Activated CD8-positive, alpha-beta T cell treated with anti-CD3 and anti-CD28 coated beads for 36 hours (primary cell): ENCODE measurements at regions not wholly inside any gene's neighbourhood (a gene's known extent, or its start where the extent isn't known, plus 50 kb on each side); places are given as distances from the start of the nearest gene placed in this dataset.

ENCODE experiments used
- ATAC-seq: fragments of 200-7000 bp; cut with Tn5 transposase; one replicate; pipeline ENCODE4 v1.10.0; 2021; ENCODE audit warnings: mild to moderate bottlenecking, moderate library complexity
- CTCF ChIA-PET: fragments of 350-600 bp; sonication (Branson Sonifier 250); formaldehyde crosslinking; loops from one replicate; lab custom pipeline; 2021; ENCODE audit warnings: antibody characterized with exemption; lab: Charles Lee
- POLR2A ChIA-PET: fragments of 350-600 bp; sonication (Branson Sonifier 250); formaldehyde crosslinking; loops from one replicate; lab custom pipeline; 2021; ENCODE audit warnings: antibody characterized with exemption; lab: Charles Lee
- DNase-seq: peaks from one replicate; pipeline ENCODE4 v3.0.0-alpha.2; 2020
- H3K27ac Mint-ChIP-seq: one replicate; pipeline ENCODE4 v1.8.0; 2021; ENCODE audit warnings: mild to moderate bottlenecking, mixed read lengths
- H3K27me3 Mint-ChIP-seq: one replicate; pipeline ENCODE4 v1.8.0; 2021; ENCODE audit warnings: mixed read lengths
- H3K36me3 Mint-ChIP-seq: one replicate; pipeline ENCODE4 v1.8.0; 2021; ENCODE audit warnings: low read depth, mixed read lengths
- H3K4me1 Mint-ChIP-seq: one replicate; pipeline ENCODE4 v1.8.0; 2021; ENCODE audit warnings: low read depth, mixed read lengths
- H3K4me3 Mint-ChIP-seq: one replicate; pipeline ENCODE4 v1.8.0; 2021; ENCODE audit warnings: mild to moderate bottlenecking, moderate library complexity, mixed read lengths
- H3K9me3 Mint-ChIP-seq: one replicate; pipeline ENCODE4 v1.8.0; 2021; ENCODE audit warnings: mixed read lengths
- CTCF ChIP-seq: fragments of 200-600 bp; IDR thresholded peaks from one replicate; pipeline ENCODE4 v1.8.0; 2022; ENCODE audit warnings: antibody characterized with exemption, mild to moderate bottlenecking
- intact Hi-C: fragments of 100-400 bp; cut with micrococcal nuclease; formaldehyde crosslinking; loops from one replicate; pipeline ENCODE4 v1.10.0; 2022

DNA sequence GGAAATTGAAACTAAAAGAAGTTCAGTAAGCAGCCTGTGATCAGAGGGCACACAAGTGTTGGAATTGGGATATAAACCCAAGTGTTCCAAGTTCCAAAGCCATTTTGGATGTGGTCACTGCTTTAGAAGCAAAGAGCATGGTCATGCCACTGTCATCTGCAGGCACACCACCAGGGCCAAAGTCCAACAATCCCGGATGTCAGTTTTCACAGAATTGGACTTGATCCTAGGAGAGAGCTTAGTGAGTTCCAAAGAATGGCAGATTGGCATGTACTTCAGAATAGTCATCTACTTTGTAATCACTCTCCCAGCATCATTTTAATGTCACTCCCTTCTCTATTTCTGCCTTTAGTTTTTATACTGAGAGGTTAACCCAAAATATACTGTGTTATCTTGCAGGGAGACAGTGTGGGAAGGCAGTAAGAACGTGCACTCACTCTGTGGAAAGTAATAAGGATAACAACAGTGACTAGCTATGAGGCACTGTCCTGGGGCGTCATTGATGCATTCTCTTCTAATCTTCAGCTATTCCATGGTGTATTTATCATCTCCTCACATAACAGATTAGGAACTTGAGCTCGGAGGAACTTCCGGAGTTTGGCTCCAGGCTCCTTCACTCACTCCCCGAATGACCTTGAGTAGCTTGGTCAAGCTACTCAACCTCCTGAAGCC, 388.0 kb downstream of the ACTL7B start:
- H3K36me3 Mint-ChIP-seq: no peaks in the 10 kb centered on the region
- ATAC-seq (no peak), DNase-seq (no peak)
- ChIA-PET CTCF (interaction anchor here (0.9 to 1.5 kb wide), 4 partner anchors 9 to 291 kb away, joined by 3 to 4 read pairs (median 3); no protein-coding TSS in a partner anchor), POLR2A (no interaction called here)
- H3K4me3 Mint-ChIP-seq: no peak overlapping the region
- intact Hi-C loops: no loop called here
- H3K27ac Mint-ChIP-seq: no peak overlapping the region
- TF ChIP-seq CTCF: no peak
- no peaks in the 10 kb centered on the region for H3K9me3 Mint-ChIP-seq
- H3K27me3 Mint-ChIP-seq: no peaks in the 10 kb centered on the region
- H3K4me1 Mint-ChIP-seq: no peaks in the 10 kb centered on the region

- DNase-seq: no peak
- POLR2A ChIA-PET: no interaction called here
- intact Hi-C loops: no loop called here
These were observed 388.6 kb downstream of the ACTL7B start for GRCh38 chr9:108467161-108467560.

DNA sequence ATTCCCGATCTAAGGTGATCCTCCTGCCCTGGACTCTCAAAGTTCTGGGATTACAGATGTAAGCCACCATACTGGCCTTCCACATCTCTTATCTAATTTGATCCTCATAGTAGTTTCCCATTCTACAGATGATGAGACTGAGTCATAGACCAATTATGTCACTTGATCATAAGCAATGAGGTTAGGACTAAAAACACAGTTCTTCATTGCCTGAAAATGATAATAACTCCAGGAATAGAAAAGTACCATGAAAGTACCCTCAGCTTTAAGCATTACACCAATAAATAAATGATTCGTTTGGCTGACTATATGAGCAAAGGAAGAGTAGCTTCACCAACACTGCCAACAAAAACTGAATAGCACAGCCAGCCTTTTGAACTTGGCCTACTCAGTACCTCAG, 389.5 kb downstream of the ACTL7B start:
- DNase-seq (no peak), ATAC-seq (no peak)
- intact Hi-C loops: no loop called here
- H3K4me3 Mint-ChIP-seq: no peak overlapping the region
- POLR2A ChIA-PET: no interaction called here
- CTCF ChIA-PET: interaction anchor here (1.2 kb wide), 1 partner anchor 10 kb away, joined by 3 read pairs; no protein-coding TSS in a partner anchor
- H3K27ac Mint-ChIP-seq: no peak overlapping the region
- H3K27me3 Mint-ChIP-seq: no peaks in the 10 kb centered on the region
- no peak for TF ChIP-seq CTCF
- H3K36me3 Mint-ChIP-seq: no peaks in the 10 kb centered on the region
- H3K4me1 Mint-ChIP-seq: no peaks in the 10 kb centered on the region
- no peaks in the 10 kb centered on the region for H3K9me3 Mint-ChIP-seq

More at GRCh38 chr9:108467161-108467560, 388.6 kb downstream of the ACTL7B start:
- H3K9me3 Mint-ChIP-seq: no peaks in the 10 kb centered on the region
- ATAC-seq: no peak
- H3K4me1 Mint-ChIP-seq: no peaks in the 10 kb centered on the region
- H3K4me3 Mint-ChIP-seq: no peak overlapping the region
- H3K36me3 Mint-ChIP-seq: no peaks in the 10 kb centered on the region
- CTCF ChIA-PET: interaction anchor here (1.0 to 1.2 kb wide), 2 partner anchors 8 to 11 kb away, joined by 3 to 4 read pairs; no protein-coding TSS in a partner anchor
- no peak for TF ChIP-seq CTCF
- no peak overlapping the region for H3K27ac Mint-ChIP-seq
- no peaks in the 10 kb centered on the region for H3K27me3 Mint-ChIP-seq

DNA sequence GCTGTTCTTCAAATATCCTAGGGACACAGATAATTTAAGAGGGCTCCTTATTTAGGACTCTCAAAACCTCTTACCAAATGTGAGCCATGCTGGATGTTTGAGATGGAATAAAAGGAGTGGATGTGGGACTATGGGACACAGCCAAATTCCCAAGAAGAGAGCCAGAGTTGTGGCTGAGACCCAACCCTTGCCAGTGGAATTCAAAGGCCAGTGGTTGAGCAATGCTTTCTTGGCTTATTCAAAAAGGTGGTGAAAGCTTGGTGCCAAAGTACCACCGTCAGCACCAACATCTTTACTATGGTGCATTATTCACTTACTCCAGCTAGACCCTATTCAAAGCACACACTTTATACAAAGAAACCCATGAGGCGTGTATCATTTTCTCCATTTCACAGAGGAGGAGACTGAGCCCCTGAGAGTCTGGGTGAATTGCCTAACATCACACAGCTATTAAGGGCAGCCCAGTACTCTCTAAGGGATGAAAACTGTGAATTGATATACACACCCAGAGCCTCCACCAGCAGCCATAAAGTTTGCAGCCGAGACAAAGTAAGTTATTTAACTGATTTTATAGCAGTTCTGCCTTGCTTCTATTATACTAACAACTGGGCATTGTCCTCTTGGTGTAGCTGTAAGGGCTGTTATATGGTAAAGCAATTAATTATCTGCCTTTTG, 391.7 kb downstream of the ACTL7B start:
- Mint-ChIP-seq H3K4me1 (no peaks in the 10 kb centered on the region), H3K27ac (no peak overlapping the region), H3K27me3 (no peaks in the 10 kb centered on the region), H3K9me3 (no peaks in the 10 kb centered on the region), H3K4me3 (no peak overlapping the region), H3K36me3 (no peaks in the 10 kb centered on the region)
- no peak for ATAC-seq
- ChIA-PET CTCF (no interaction called here), POLR2A (no interaction called here)
- no peak for DNase-seq
- intact Hi-C loops: no loop called here
- no peak for TF ChIP-seq CTCF

- no peak for DNase-seq
- Mint-ChIP-seq H3K9me3 (no peaks in the 10 kb centered on the region), H3K27me3 (no peaks in the 10 kb centered on the region), H3K36me3 (no peaks in the 10 kb centered on the region), H3K27ac (no peak overlapping the region), H3K4me1 (no peaks in the 10 kb centered on the region), H3K4me3 (no peak overlapping the region)
- intact Hi-C loops: no loop called here
- no peak for TF ChIP-seq CTCF
- ChIA-PET POLR2A (no interaction called here), CTCF (interaction anchor here (1.1 kb wide), 1 partner anchor 10 kb away, joined by 3 read pairs; no protein-coding TSS in a partner anchor)
- no peak for ATAC-seq
These were observed 398.9 kb downstream of the ACTL7B start for GRCh38 chr9:108456903-108457302.
